GM13976 (cell line): ENCODE measurements at regions not wholly inside any gene's neighbourhood (a gene's known extent, or its start where the extent isn't known, plus 50 kb on each side); places are given as distances from the start of the nearest gene placed in this dataset.
"Not testable (repeated sequence)": the region's sequence is repeated elsewhere in the genome, so short reads cannot be mapped to it uniquely, and the experiment has no call there.

ENCODE experiments used
- DNase-seq: peaks from one replicate; pipeline ENCODE4 v3.0.0; 2012; ENCODE audit warnings: low spot score
- CTCF ChIP-seq: IDR thresholded peaks from 2 replicates; pipeline ENCODE4 v1.5.1; 2012; ENCODE audit warnings: borderline replicate concordance, mild to moderate bottlenecking; ENCODE audit not compliant: insufficient read depth; ENCODE audit errors: extremely low read depth, missing control alignments, control extremely low read depth
- in situ Hi-C: fragments of 300-500 bp; cut with MboI; formaldehyde crosslinking; loops from one replicate; pipeline ENCODE4 v1.12.0; 2022; ENCODE audit warnings: low sequenced_read_pairs, mixed read lengths, inconsistent platforms; ENCODE audit not compliant: unreplicated experiment

GRCh38 chr6:27706431-27706830, 205.8 kb downstream of the OR2B2 start:
- no peak for TF ChIP-seq CTCF
- no peak for DNase-seq
- in situ Hi-C loops: no loop called here

GRCh38 chr6:27700337-27700736, 211.9 kb downstream of the OR2B2 start:
- no peak for TF ChIP-seq CTCF
- in situ Hi-C loops: no loop called here
- DNase-seq: no peak

- TF ChIP-seq CTCF: no peak
- in situ Hi-C loops: no loop called here
- no peak for DNase-seq
Measured at GRCh38 chr6:27694547-27694874, 217.7 kb downstream of the OR2B2 start.

GRCh38 chr6:27693766-27694546, 218.2 kb downstream of the OR2B2 start:
- in situ Hi-C loops: no loop called here
- peak; percentile 1 for TF ChIP-seq CTCF
- peak; percentile 66 for DNase-seq

- DNase-seq, in situ Hi-C loops: not testable (repeated sequence)
Measured at GRCh38 chr6:27692133-27692532, 219.2 kb upstream of the ZNF184 start.

GRCh38 chr6:27688014-27688586, 215.2 kb upstream of the ZNF184 start:
- in situ Hi-C loops: no loop called here
- no peak for TF ChIP-seq CTCF
- peak; percentile 70 for DNase-seq

- in situ Hi-C loops: no loop called here
- TF ChIP-seq CTCF: peak; percentile 94
- DNase-seq: peak; percentile 86
Measured at GRCh38 chr6:27687154-27688013, 214.5 kb upstream of the ZNF184 start.
